ENCODE measurements at regions not wholly inside any gene's neighbourhood (a gene's known extent, or its start where the extent isn't known, plus 50 kb on each side); places are given as distances from the start of the nearest gene placed in this dataset.
A peak's percentile ranks its signal among the peaks of the same experiment; 100 is the strongest.

DNA sequence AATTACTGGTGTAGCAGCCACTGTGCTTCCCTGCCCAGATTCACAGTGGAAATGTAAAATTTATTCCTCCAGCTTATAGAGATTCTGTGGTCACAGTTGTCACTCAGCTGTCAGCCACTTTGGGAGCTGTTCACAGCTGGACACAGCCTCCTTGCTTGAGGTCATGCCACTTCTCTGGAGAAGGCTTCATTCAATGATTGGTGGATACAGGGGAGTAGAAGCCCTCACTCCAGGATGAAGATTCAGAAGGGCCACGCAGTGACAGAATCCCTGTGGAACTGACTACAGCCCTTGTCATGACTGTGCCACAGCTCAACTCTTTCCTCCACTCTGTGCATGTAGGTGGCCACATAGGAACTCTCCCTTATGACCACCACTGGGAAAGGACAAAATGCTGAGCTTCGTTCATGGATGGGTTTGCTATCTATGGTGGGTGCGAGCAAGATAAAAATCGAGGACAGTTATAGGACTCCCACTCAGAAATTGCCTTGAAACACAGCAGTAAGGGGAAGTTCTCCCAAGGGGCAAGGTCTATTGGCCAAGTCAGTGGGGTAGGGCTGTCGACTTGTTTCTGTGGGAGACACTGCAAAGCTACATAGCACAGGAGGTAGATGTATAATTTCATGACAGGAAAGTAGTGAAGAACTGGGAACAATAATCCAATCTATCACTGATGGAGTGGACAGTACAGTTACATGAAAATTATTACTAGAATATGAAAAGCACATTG lies 98.7 kb downstream of the CCNA1 start:
- no peak for DNase-seq (ENCODE audit: low read depth in 2 of 2)
- TF ChIP-seq, protein P1, sequence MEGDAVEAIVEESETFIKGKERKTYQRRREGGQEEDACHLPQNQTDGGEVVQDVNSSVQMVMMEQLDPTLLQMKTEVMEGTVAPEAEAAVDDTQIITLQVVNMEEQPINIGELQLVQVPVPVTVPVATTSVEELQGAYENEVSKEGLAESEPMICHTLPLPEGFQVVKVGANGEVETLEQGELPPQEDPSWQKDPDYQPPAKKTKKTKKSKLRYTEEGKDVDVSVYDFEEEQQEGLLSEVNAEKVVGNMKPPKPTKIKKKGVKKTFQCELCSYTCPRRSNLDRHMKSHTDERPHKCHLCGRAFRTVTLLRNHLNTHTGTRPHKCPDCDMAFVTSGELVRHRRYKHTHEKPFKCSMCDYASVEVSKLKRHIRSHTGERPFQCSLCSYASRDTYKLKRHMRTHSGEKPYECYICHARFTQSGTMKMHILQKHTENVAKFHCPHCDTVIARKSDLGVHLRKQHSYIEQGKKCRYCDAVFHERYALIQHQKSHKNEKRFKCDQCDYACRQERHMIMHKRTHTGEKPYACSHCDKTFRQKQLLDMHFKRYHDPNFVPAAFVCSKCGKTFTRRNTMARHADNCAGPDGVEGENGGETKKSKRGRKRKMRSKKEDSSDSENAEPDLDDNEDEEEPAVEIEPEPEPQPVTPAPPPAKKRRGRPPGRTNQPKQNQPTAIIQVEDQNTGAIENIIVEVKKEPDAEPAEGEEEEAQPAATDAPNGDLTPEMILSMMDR (IDR thresholded peaks at IDR 0.05; ENCODE audit: low read depth, low read length), result no peak
- no peak overlapping the region for H3K4me3 ChIP-seq (replicated peaks in 1 of 2; ENCODE audit: low read depth in 2 of 2, low read length in 2 of 2)

DNA sequence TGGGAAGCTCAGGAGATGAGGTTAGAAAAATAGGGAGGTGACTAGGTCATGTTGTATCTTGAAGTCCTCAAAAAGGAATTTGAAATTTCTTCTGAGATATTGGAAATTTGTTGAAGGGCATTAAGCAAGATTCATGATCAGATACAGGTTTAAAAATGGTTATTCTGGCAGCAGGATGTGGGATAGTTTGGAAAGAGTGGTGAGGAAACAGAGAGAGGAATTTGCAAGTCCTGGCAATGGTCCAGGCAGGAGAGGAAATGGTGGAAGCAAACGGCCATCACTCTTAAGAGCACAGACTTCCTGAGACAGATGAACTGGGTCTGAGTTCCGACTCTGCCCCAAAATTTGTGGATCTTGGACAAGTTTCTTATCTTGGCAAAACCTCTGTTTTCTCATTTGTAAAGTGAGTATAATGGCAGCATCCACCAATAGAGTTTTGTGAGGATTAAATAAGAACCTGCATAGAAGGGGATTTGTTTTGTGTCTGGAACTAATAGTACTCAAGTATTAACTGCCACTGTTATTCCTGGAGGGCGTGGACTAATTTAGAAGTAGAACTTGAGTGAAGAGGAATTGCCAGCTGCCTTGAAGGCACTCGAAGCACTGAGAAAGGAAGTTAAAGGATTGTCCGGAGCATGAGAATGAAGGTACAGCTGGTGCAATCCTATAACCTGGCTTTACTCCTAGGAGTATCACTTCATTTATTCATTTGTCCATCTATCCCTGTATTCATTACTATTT lies 99.6 kb downstream of the CCNA1 start:
- TF ChIP-seq, protein P1 (IDR thresholded peaks at IDR 0.05; ENCODE audit: low read depth, low read length), result no peak
- peak; percentile 41 to 83 for DNase-seq (ENCODE audit: low read depth in 2 of 2)
- H3K4me3 ChIP-seq (replicated peaks in 1 of 2; ENCODE audit: low read depth in 2 of 2, low read length in 2 of 2), result no peak overlapping the region

DNA sequence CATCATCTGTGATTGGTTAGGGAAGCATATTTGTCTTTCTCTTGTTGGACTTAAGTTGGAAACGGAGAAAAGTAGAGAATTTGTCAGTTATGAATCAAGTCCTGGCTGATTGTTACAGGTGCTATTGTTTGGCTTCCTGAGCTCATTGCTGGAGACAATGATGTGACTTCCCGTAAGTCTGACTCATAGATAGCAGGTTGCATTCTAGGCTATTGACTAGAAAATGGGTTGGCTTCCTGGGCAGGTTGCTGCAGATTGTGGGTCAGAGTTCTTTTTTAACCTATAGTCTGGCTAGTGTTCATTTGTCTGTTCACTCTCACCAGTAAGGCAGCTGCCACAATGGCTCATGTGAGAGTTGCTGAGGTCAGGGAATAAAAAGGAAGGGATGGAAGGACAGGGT lies 101.5 kb downstream of the CCNA1 start:
- TF ChIP-seq, protein P1 (IDR thresholded peaks at IDR 0.05; ENCODE audit: low read depth, low read length), result no peak
- no peak overlapping the region for H3K4me3 ChIP-seq (replicated peaks in 1 of 2; ENCODE audit: low read depth in 2 of 2, low read length in 2 of 2)
- DNase-seq (ENCODE audit: low read depth in 2 of 2), result peak; percentile 4 to 83

DNA sequence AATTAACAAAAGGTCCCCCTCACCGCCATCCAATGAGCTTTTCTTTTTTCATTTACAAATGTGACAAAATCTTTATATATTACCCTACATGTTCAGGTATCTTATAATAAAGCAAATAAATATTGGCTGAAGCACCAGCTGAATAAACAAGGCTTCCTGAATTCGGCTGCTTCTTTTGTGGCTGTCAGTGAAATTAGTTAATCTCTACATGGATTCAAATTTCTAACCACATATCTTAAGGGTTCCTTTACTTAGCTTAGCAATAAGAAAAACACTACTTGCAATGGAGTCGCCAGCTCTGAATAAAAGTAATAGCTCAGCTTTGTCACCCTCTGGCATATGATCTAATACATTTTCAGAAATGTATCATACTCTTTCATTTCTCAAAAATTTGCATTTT lies 104.3 kb downstream of the CCNA1 start:
- no peak for DNase-seq (ENCODE audit: low read depth in 2 of 2)
- TF ChIP-seq, protein P1 (IDR thresholded peaks at IDR 0.05; ENCODE audit: low read depth, low read length), result no peak

DNA sequence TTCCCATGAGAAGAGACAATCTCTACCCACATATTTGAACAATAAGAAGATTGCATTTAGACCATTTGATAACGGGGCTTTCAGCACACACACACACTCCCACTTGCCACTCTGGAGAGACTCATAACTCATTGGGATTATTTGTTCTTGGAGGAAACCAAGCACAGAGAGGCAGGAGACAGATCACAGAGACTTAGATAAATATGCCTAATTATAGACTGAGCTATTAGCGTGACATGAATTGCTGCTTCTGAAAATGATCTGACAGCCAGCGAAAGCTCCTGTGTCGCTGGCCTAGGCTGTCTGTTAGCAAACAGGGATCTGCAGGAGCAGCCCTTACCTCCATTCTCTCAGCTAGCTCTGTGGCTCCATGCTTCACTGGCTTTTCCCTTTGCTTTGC lies 111.4 kb downstream of the CCNA1 start:
- H3K4me3 ChIP-seq (replicated peaks in 1 of 2; ENCODE audit: low read depth in 2 of 2, low read length in 2 of 2), result no peak overlapping the region
- no peak for DNase-seq (ENCODE audit: low read depth in 2 of 2)
- TF ChIP-seq, protein P1 (IDR thresholded peaks at IDR 0.05; ENCODE audit: low read depth, low read length), result no peak

More for the DNA sequence above, 104.3 kb downstream of the CCNA1 start:
- no peak overlapping the region for H3K4me3 ChIP-seq (replicated peaks in 1 of 2; ENCODE audit: low read depth in 2 of 2, low read length in 2 of 2)

DNA sequence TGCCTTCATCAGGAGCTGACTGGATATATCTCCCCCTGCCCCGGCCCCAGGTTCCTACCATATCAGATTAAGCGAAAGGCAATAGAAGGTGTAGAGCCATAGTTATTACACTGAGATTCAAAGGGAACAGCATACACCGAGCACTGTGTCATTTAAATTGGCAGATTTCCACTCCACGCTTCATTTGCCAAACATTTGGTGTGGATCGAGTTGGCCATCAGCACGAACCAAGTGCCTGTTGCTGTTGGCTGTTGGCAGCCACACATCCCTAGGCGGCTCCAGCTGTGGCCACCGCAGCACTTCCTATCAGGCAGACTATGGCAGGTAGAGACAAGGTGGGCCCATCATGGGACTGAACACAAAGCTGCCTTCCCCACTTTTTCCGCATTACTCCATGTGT lies 115.8 kb downstream of the CCNA1 start:
- DNase-seq (ENCODE audit: low read depth in 2 of 2), result no peak
- TF ChIP-seq, protein P1 (IDR thresholded peaks at IDR 0.05; ENCODE audit: low read depth, low read length), result no peak
- no peak overlapping the region for H3K4me3 ChIP-seq (replicated peaks in 1 of 2; ENCODE audit: low read depth in 2 of 2, low read length in 2 of 2)

Data from cardiac fibroblast (primary cell).